BLaER1 (cell line): ENCODE measurements at regions not wholly inside any gene's neighbourhood (a gene's known extent, or its start where the extent isn't known, plus 50 kb on each side); places are given as distances from the start of the nearest gene placed in this dataset.
"Not testable (repeated sequence)": the region's sequence is repeated elsewhere in the genome, so short reads cannot be mapped to it uniquely, and the experiment has no call there.

Source experiments
- H3K27ac ChIP-seq: shearing (Covaris generic); formaldehyde crosslinking; 2 replicates; pipeline ENCODE4 v1.8.1; 2022
- H3K27me3 ChIP-seq: shearing (Covaris generic); formaldehyde crosslinking; 2 replicates; pipeline ENCODE4 v1.8.1; 2022
- H3K36me3 ChIP-seq: shearing (Covaris generic); formaldehyde crosslinking; 2 replicates; pipeline ENCODE4 v1.8.1; 2022
- H3K4me1 ChIP-seq: shearing (Covaris generic); formaldehyde crosslinking; 2 replicates; pipeline ENCODE4 v1.8.1; 2022
- H3K4me2 ChIP-seq: shearing (Covaris generic); formaldehyde crosslinking; 2 replicates; pipeline ENCODE4 v1.8.1; 2022
- H3K4me3 ChIP-seq: shearing (Covaris generic); formaldehyde crosslinking; 2 replicates; pipeline ENCODE4 v1.8.1; 2022
- H3K9ac ChIP-seq: shearing (Covaris generic); formaldehyde crosslinking; 2 replicates; pipeline ENCODE4 v1.8.1; 2022
- H3K9me3 ChIP-seq: shearing (Covaris generic); formaldehyde crosslinking; 2 replicates; pipeline ENCODE4 v1.8.1; 2022
- H4K20me1 ChIP-seq: shearing (Covaris generic); formaldehyde crosslinking; 2 replicates; pipeline ENCODE4 v1.8.1; 2022
- Cebpa-rat ChIP-seq: shearing (Covaris generic); IDR thresholded peaks from 2 replicates; pipeline ENCODE4 v1.8.1; 2022

DNA sequence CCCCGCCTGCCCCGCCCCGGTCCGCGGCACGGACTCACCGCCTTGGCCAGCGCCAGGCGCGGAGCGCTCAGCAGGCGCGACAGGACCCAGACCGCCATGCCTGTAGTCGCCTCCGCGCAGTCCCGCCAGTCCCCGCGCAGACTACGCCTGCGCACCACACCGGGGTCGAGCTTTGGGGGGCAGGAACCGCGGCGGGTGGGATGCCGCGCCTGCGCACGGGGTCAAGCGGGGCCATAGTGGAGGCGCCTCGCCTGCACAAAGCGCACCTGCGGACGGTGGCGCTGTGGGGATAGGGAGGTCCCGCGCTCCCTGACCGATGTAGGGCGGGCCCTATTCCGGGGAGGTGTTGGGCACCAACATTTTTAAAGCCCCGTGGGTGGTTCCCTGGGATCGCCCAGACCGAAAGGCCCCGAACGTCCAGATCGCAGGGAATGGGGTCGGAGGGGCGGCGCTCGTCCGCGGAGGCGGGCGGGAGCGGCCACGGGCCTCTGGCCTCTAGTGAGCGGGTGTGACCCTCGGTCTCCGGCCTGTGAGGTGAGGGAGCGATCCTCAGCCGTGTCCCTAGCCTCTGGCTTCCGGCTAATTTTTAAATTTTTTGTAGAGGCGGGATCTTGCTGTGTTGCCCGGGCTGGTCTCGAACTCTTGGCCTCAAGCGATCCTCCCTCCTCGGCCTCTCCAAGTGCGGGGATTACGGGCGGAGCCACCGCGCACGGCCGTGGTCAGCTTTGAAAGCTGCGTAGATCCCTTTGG, 70.8 kb upstream of the LPCAT1 start:
- H3K27me3 ChIP-seq, result no peaks in the 10 kb centered on the region
- peaks cover 21% of the 10 kb centered on the region for H3K4me1 ChIP-seq
- H3K36me3 ChIP-seq, result peaks cover 22% of the 10 kb centered on the region
- H3K27ac ChIP-seq, result peak overlapping the region; percentile 83
- peak overlapping the region; percentile 93 for H3K4me2 ChIP-seq
- no peak for TF ChIP-seq Cebpa-rat
- H4K20me1 ChIP-seq, result no peaks in the 10 kb centered on the region
- H3K9ac ChIP-seq, result peak overlapping the region; percentile 84
- no peaks in the 10 kb centered on the region for H3K9me3 ChIP-seq
- H3K4me3 ChIP-seq, result peak overlapping the region; percentile 80

DNA sequence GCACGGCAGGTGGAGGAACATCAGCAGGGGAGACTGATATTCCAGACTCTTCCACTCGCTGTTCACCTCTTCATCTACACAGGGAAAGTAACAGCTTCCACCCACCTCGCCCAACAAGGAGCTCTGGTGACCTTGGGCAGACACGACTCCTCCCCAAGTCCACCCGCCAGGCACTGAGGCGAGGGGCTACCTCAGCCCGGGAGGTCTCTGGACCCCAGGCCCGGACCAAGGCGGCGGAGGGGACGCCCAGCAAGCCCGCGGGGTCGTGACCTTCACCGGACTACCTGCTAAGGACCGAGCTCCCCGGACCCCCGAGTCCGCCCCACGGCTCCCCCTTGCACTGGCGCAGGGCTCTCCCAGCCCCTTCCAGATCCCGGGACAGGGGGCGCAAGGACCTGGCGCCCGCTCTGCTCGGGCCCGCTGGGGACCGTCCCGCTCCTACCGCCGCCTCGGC, 70.2 kb upstream of the LPCAT1 start:
- H4K20me1 ChIP-seq, result no peaks in the 10 kb centered on the region
- TF ChIP-seq Cebpa-rat, result no peak
- peak overlapping the region; percentile 93 for H3K4me2 ChIP-seq
- peak overlapping the region; percentile 84 for H3K9ac ChIP-seq
- H3K4me1 ChIP-seq, result peaks cover 17% of the 10 kb centered on the region
- peak overlapping the region; percentile 80 for H3K4me3 ChIP-seq
- no peaks in the 10 kb centered on the region for H3K9me3 ChIP-seq
- peak overlapping the region; percentile 83 for H3K27ac ChIP-seq
- no peaks in the 10 kb centered on the region for H3K27me3 ChIP-seq
- peaks cover 28% of the 10 kb centered on the region for H3K36me3 ChIP-seq

- Histone ChIP-seq H3K9me3 (peaks cover 21% of the 10 kb centered on the region), H3K36me3 (peaks cover 78% of the 10 kb centered on the region)
- not testable (repeated sequence) for H3K27ac ChIP-seq, H3K27me3 ChIP-seq, H3K4me1 ChIP-seq, H3K4me3 ChIP-seq, H3K4me2 ChIP-seq, H3K9ac ChIP-seq, H4K20me1 ChIP-seq
Measured at GRCh38 chr5:1588071-1588694, 64.4 kb upstream of the LPCAT1 start.

GRCh38 chr5:1583081-1583875, 59.5 kb upstream of the LPCAT1 start:
- not testable (repeated sequence) for H3K4me3 ChIP-seq, H3K27ac ChIP-seq, H3K9ac ChIP-seq, H3K4me1 ChIP-seq, H3K4me2 ChIP-seq, H3K27me3 ChIP-seq, H4K20me1 ChIP-seq
- Histone ChIP-seq H3K9me3 (peaks cover 35% of the 10 kb centered on the region), H3K36me3 (peaks cover 80% of the 10 kb centered on the region)

DNA sequence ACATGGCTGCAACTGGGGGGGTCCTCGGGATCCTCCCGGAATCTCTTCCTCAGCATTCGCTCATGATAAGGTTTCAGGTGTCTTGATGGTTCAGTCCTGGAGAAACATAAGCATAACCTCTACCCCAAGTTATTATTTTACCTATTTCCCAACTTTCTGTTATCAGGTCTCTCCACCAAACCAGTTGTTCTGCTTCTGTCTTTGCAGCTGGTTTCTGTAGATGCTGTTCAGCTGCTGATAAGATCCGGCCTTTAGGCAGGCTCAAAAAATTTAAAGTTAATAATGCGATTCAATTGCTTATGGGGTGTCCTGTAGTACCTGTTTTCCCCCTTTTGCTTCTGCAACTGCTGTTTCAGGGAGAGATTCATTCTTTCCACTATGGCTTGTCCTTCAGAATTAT, 55.6 kb upstream of the LPCAT1 start:
- not testable (repeated sequence) for H3K9ac ChIP-seq, H3K27me3 ChIP-seq, H3K27ac ChIP-seq, H4K20me1 ChIP-seq, H3K4me3 ChIP-seq, H3K4me2 ChIP-seq, H3K4me1 ChIP-seq
- Histone ChIP-seq H3K36me3 (peaks cover 74% of the 10 kb centered on the region), H3K9me3 (peaks cover 20% of the 10 kb centered on the region)

DNA sequence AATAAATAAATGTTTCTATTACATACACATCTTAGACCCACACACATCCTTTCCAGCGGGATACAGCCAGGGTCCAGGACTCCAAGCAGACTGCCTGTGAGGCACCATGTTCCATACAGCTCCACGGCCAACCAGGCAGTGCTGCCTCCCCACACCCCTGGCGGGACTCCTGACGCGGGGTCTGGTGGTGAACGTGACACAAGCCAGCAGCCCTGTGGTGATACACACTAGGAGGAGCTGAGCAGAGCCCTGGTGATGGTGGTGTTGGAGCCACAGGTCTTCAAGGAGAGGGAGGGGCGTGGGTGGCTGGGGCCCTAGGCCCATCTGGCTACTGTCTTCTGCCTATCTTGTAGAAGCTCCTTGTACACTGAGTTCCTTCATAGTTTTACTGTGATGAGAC, 53.1 kb upstream of the LPCAT1 start:
- H3K4me1 ChIP-seq, result peaks cover 13% of the 10 kb centered on the region

DNA sequence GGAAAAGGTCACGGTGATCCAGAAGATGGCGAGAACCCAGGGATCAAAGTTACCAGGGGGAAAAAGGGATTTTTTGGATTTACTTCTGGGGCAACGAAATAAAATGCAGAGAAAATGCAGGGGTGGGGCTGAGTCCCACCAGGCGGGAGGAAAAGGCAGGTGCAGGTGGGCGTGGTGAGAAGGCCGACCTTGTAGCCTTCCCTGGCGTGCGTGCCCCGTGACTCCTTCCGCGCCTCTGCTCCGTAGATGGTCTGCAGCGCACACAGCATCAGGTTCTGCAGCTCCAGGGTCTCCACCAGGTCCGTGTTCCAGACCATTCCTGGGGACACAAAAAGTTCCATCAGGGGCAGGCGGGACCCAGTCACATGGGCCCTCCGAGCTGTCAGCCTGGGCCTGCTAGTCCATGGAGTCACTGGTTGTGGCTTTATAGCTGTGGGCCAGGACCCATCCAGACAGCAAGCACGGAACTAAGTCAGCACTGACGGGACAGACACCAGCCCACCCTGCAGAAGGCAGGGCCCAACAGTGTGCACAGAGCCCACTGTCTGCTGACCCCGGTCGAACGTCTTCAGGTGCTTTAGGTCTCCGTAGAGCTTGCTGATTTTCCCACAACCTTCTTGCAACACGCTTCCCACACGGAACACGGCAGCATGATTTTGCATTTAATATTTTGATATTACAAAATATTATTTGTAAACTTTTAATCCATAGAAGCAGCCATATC, 52.4 kb upstream of the LPCAT1 start:
- H3K27ac ChIP-seq, H3K27me3 ChIP-seq, H3K9ac ChIP-seq, H4K20me1 ChIP-seq, H3K4me2 ChIP-seq, H3K4me3 ChIP-seq: not testable (repeated sequence)
- Histone ChIP-seq H3K4me1 (peaks cover 13% of the 10 kb centered on the region), H3K9me3 (peaks cover 24% of the 10 kb centered on the region), H3K36me3 (peaks cover 65% of the 10 kb centered on the region)

More for the DNA sequence above, 53.1 kb upstream of the LPCAT1 start:
- H3K4me2 ChIP-seq, H3K27me3 ChIP-seq, H3K27ac ChIP-seq, H3K4me3 ChIP-seq, H4K20me1 ChIP-seq, H3K9ac ChIP-seq: not testable (repeated sequence)
- Histone ChIP-seq H3K36me3 (peaks cover 66% of the 10 kb centered on the region), H3K9me3 (peaks cover 20% of the 10 kb centered on the region)

- Histone ChIP-seq H3K9me3 (peaks cover 31% of the 10 kb centered on the region), H3K36me3 (peaks cover 67% of the 10 kb centered on the region), H3K4me1 (peaks cover 13% of the 10 kb centered on the region)
- not testable (repeated sequence) for H3K27ac ChIP-seq, H4K20me1 ChIP-seq, H3K4me2 ChIP-seq, H3K27me3 ChIP-seq, H3K4me3 ChIP-seq, H3K9ac ChIP-seq
Measured at GRCh38 chr5:1575491-1575890, 51.7 kb upstream of the LPCAT1 start.

- Histone ChIP-seq H3K36me3 (peaks cover 57% of the 10 kb centered on the region), H3K4me2 (peak overlapping the region; percentile 26), H3K27ac (0 out of 2 replicates have a peak overlapping the region, but pooled peaks have one; percentile 27), H3K4me1 (peaks cover 16% of the 10 kb centered on the region), H3K9me3 (peaks cover 29% of the 10 kb centered on the region)
- H3K4me3 ChIP-seq, H3K27me3 ChIP-seq, H3K9ac ChIP-seq, H4K20me1 ChIP-seq: not testable (repeated sequence)
Measured at GRCh38 chr5:1574023-1574318, 50.2 kb upstream of the LPCAT1 start.

- H3K4me2 ChIP-seq, result peak overlapping the region; percentile 26
- H3K27me3 ChIP-seq, H3K9ac ChIP-seq, H4K20me1 ChIP-seq, H3K4me3 ChIP-seq: not testable (repeated sequence)
- H3K4me1 ChIP-seq, result peaks cover 22% of the 10 kb centered on the region
- H3K27ac ChIP-seq, result 0 out of 2 replicates have a peak overlapping the region, but pooled peaks have one; percentile 27
- H3K36me3 ChIP-seq, result peaks cover 55% of the 10 kb centered on the region
- H3K9me3 ChIP-seq, result peaks cover 23% of the 10 kb centered on the region
Measured at GRCh38 chr5:1573217-1574022, 49.7 kb upstream of the LPCAT1 start.
